OCI-LY7 (cell line): ENCODE measurements at regions not wholly inside any gene's neighbourhood (a gene's known extent, or its start where the extent isn't known, plus 50 kb on each side); places are given as distances from the start of the nearest gene placed in this dataset.

ENCODE experiments used
- EZH2phosphoT487 ChIP-seq: fragments of 200-600 bp; sonication (generic); IDR thresholded peaks from 2 replicates; pipeline ENCODE4 v1.6.1; 2018; ENCODE audit warnings: low read depth, borderline replicate concordance, mild to moderate bottlenecking, mixed run types, antibody characterized with exemption, low read length, moderate library complexity, mixed read lengths
- TF ChIP-seq, protein P1 (sequence below): fragments of 200-600 bp; sonication (generic); conservative IDR thresholded peaks from 2 replicates; pipeline ENCODE4 v1.5.1; 2014; ENCODE audit warnings: mild to moderate bottlenecking, antibody characterized with exemption, low read length, moderate library complexity, mixed read lengths

DNA sequence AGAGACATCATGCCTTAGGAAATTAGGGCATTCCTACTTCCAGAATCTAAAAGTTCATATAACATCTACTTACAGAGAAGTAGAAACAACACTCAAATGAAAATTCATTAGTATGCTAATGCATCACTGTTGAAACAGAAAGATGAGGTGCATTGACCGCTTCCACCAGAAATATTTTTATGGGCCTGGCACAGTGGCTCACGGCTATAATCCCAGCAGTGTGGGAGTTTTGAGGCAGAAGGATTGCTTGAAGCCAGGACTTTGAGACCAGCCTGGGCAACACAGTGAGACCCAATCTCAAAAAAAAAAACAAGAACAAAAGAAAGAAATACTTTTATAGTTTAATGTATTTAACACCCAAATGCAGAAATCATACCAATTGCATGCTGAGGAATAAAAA is 220.9 kb downstream of the SKIDA1 start:
- TF ChIP-seq, protein P1, sequence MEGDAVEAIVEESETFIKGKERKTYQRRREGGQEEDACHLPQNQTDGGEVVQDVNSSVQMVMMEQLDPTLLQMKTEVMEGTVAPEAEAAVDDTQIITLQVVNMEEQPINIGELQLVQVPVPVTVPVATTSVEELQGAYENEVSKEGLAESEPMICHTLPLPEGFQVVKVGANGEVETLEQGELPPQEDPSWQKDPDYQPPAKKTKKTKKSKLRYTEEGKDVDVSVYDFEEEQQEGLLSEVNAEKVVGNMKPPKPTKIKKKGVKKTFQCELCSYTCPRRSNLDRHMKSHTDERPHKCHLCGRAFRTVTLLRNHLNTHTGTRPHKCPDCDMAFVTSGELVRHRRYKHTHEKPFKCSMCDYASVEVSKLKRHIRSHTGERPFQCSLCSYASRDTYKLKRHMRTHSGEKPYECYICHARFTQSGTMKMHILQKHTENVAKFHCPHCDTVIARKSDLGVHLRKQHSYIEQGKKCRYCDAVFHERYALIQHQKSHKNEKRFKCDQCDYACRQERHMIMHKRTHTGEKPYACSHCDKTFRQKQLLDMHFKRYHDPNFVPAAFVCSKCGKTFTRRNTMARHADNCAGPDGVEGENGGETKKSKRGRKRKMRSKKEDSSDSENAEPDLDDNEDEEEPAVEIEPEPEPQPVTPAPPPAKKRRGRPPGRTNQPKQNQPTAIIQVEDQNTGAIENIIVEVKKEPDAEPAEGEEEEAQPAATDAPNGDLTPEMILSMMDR, result no peak
- TF ChIP-seq EZH2phosphoT487, result no peak
